ENCODE measurements at regions not wholly inside any gene's neighbourhood (a gene's known extent, or its start where the extent isn't known, plus 50 kb on each side); places are given as distances from the start of the nearest gene placed in this dataset.

DNA sequence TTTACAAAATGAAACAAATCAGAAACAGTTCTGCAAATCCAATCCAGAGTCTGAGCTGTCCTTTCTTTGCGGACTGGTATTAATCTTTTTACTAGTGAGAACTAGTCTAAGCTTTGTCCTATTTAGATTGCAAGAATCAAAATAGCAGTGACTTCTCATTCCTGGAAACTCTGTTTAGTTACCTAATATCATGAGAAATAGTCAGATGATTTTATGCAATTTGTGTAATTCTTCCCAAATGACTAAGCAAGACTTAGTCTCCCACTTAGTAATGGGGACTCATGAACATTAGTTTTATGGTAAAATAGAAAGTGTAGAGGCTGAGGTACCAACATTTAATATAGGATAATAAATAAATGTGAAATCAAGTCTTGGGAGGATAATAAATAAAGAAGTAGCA, 341.3 kb downstream of the DNAJB9 start:
- TF ChIP-seq POLR2A (IDR thresholded peaks at IDR 0.05), result no peak
- TF ChIP-seq, protein P1, sequence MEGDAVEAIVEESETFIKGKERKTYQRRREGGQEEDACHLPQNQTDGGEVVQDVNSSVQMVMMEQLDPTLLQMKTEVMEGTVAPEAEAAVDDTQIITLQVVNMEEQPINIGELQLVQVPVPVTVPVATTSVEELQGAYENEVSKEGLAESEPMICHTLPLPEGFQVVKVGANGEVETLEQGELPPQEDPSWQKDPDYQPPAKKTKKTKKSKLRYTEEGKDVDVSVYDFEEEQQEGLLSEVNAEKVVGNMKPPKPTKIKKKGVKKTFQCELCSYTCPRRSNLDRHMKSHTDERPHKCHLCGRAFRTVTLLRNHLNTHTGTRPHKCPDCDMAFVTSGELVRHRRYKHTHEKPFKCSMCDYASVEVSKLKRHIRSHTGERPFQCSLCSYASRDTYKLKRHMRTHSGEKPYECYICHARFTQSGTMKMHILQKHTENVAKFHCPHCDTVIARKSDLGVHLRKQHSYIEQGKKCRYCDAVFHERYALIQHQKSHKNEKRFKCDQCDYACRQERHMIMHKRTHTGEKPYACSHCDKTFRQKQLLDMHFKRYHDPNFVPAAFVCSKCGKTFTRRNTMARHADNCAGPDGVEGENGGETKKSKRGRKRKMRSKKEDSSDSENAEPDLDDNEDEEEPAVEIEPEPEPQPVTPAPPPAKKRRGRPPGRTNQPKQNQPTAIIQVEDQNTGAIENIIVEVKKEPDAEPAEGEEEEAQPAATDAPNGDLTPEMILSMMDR (IDR thresholded peaks at IDR 0.05 in 4 of 5, conservative IDR thresholded peaks at IDR 0.05 in 1 of 5), result no peak
